ENCODE measurements at regions not wholly inside any gene's neighbourhood (a gene's known extent, or its start where the extent isn't known, plus 50 kb on each side); places are given as distances from the start of the nearest gene placed in this dataset.

- in situ Hi-C loops (cut with MboI; ENCODE audit: low sequenced_read_pairs, unreplicated experiment): no loop called here
- no peak for DNase-seq (ENCODE audit: low spot score)
- no peak for TF ChIP-seq CTCF (IDR thresholded peaks at IDR 0.05; ENCODE audit: borderline replicate concordance, control extremely low read depth, extremely low read depth, insufficient read depth, missing control alignments)
Observed at GRCh38 chr13:73212482-73212881, 153.7 kb downstream of the KLF5 start.

GRCh38 chr13:73210218-73210883, 151.5 kb downstream of the KLF5 start:
- in situ Hi-C loops (cut with MboI; ENCODE audit: low sequenced_read_pairs, unreplicated experiment): no loop called here
- no peak for TF ChIP-seq CTCF (IDR thresholded peaks at IDR 0.05; ENCODE audit: borderline replicate concordance, control extremely low read depth, extremely low read depth, insufficient read depth, missing control alignments)
- no peak for DNase-seq (ENCODE audit: low spot score)

GRCh38 chr13:73204952-73205351, 146.1 kb downstream of the KLF5 start:
- DNase-seq (ENCODE audit: low spot score): no peak
- no peak for TF ChIP-seq CTCF (IDR thresholded peaks at IDR 0.05; ENCODE audit: borderline replicate concordance, control extremely low read depth, extremely low read depth, insufficient read depth, missing control alignments)
- in situ Hi-C loops (cut with MboI; ENCODE audit: low sequenced_read_pairs, unreplicated experiment): no loop called here

GRCh38 chr13:73201626-73202025, 142.8 kb downstream of the KLF5 start:
- in situ Hi-C loops (cut with MboI; ENCODE audit: low sequenced_read_pairs, unreplicated experiment): no loop called here
- no peak for TF ChIP-seq CTCF (IDR thresholded peaks at IDR 0.05; ENCODE audit: borderline replicate concordance, control extremely low read depth, extremely low read depth, insufficient read depth, missing control alignments)

GRCh38 chr13:73198991-73199411, 140.2 kb downstream of the KLF5 start:
- no peak for TF ChIP-seq CTCF (IDR thresholded peaks at IDR 0.05; ENCODE audit: borderline replicate concordance, control extremely low read depth, extremely low read depth, insufficient read depth, missing control alignments)
- in situ Hi-C loops (cut with MboI; ENCODE audit: low sequenced_read_pairs, unreplicated experiment): no loop called here
- no peak for DNase-seq (ENCODE audit: low spot score)

More at GRCh38 chr13:73201626-73202025, 142.8 kb downstream of the KLF5 start:
- no peak for DNase-seq (ENCODE audit: low spot score)

- DNase-seq (ENCODE audit: low spot score): no peak
- TF ChIP-seq CTCF (IDR thresholded peaks at IDR 0.05; ENCODE audit: borderline replicate concordance, control extremely low read depth, extremely low read depth, insufficient read depth, missing control alignments): no peak
- in situ Hi-C loops (cut with MboI; ENCODE audit: low sequenced_read_pairs, unreplicated experiment): no loop called here
Observed at GRCh38 chr13:73195091-73195490, 136.3 kb downstream of the KLF5 start.
